Astrocyte (in vitro differentiated cells and primary cell): ENCODE measurements at regions not wholly inside any gene's neighbourhood (a gene's known extent, or its start where the extent isn't known, plus 50 kb on each side); places are given as distances from the start of the nearest gene placed in this dataset.

Experiments
- EZH2 ChIP-seq: IDR thresholded peaks from 2 replicates; pipeline ENCODE4 v1.6.1; 2012; ENCODE audit warnings: mild to moderate bottlenecking, low read length, inconsistent platforms; ENCODE audit not compliant: insufficient read depth
- TF ChIP-seq, protein P1 (sequence below): IDR thresholded peaks from 2 replicates; pipeline ENCODE4 v1.5.1; 2011; ENCODE audit warnings: low read depth, mild to moderate bottlenecking, inconsistent platforms, low read length, moderate library complexity; ENCODE audit not compliant: insufficient read depth

DNA sequence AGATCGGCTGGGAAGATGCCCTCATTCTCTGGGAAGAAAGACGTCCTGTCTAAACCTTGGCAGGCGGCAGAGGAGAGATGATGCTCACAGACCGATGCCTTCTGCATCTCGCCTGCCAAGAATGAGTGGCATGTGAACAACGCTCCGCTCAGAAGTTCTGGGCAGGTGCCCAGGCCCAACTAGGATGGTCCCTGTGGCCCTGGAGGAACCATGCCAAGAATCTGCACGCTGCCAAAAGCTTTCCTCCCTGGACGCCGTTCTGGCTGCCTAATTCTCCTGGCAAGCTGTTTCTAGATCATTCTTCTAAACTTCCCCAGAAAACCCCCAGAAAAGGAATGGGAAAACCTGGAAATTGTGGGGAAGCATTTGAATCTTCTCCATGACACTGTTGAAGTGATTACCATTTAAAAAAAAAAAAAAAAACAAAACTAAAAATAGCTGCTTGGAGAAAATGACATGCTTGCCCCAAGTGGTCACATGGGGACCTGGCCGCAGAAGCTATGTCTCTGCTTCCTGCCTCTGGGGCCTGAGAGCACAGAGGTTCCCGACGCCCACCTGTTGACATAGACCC lies 440.9 kb downstream of the PRDM2 start:
- TF ChIP-seq, protein P1, sequence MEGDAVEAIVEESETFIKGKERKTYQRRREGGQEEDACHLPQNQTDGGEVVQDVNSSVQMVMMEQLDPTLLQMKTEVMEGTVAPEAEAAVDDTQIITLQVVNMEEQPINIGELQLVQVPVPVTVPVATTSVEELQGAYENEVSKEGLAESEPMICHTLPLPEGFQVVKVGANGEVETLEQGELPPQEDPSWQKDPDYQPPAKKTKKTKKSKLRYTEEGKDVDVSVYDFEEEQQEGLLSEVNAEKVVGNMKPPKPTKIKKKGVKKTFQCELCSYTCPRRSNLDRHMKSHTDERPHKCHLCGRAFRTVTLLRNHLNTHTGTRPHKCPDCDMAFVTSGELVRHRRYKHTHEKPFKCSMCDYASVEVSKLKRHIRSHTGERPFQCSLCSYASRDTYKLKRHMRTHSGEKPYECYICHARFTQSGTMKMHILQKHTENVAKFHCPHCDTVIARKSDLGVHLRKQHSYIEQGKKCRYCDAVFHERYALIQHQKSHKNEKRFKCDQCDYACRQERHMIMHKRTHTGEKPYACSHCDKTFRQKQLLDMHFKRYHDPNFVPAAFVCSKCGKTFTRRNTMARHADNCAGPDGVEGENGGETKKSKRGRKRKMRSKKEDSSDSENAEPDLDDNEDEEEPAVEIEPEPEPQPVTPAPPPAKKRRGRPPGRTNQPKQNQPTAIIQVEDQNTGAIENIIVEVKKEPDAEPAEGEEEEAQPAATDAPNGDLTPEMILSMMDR, result no peak
- TF ChIP-seq EZH2, result no peak
